ENCODE measurements at regions not wholly inside any gene's neighbourhood (a gene's known extent, or its start where the extent isn't known, plus 50 kb on each side); places are given as distances from the start of the nearest gene placed in this dataset.

DNA sequence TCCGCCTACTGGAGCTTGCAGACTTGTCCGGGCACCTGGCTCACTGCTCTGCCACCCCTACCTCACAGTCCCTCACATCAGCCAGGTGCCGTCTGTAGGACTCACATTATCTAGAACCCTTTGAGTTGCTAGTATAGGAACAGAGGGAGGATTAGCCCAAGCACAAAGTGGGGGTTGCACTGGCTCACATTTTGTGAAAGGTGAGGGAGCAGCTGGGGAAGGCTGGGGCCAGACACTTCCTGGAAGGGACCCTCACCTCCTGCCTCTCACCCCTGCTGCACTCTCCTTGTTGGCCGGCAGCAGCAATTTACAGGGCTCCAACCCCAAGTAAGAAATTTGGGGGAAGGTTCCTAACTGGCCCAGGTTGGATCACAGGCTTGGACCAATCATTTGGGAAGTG lies 1031.6 kb downstream of the BCL11B start:
- ChIA-PET POLR2A (no interaction called here), CTCF (no interaction called here)
- no peak for DNase-seq
- H3K4me2 ChIP-seq, result no peak overlapping the region
- H3K4me3 ChIP-seq (ENCODE audit: low read depth in 2 of 2, low read length in 1 of 2), result no peak overlapping the region
- H4K20me1 ChIP-seq (ENCODE audit: insufficient read depth), result no peaks in the 10 kb centered on the region
- no peaks in the 10 kb centered on the region for H3K79me2 ChIP-seq (ENCODE audit: insufficient read depth)
- no peaks in the 10 kb centered on the region for H3K27me3 ChIP-seq (ENCODE audit: insufficient read depth)
- no peaks in the 10 kb centered on the region for H3K9me2 ChIP-seq
- H2AFZ ChIP-seq (ENCODE audit: low read depth), result no peak overlapping the region
- no peak overlapping the region for H3K27ac ChIP-seq (ENCODE audit: low read depth in 2 of 2, low read length in 1 of 2)
- no peak overlapping the region for H3K9ac ChIP-seq
- H3F3A ChIP-seq (replicated peaks; ENCODE audit: insufficient read depth), result no peaks in the 10 kb centered on the region
- H3K4me1 ChIP-seq (ENCODE audit: control insufficient read depth in 1 of 2, insufficient read depth in 2 of 2, low read depth in 1 of 2, low read length in 1 of 2), result no peaks in the 10 kb centered on the region
- H3K36me3 ChIP-seq (replicated peaks in 1 of 2; ENCODE audit: control insufficient read depth in 1 of 2, insufficient read depth in 2 of 2, low read length in 1 of 2), result no peaks in the 10 kb centered on the region
- 5% methylated on average over 4 of the region's 4 CpGs for WGBS (ENCODE audit: low lambda C conversion rate)
- no peak for TF ChIP-seq EZH2phosphoT487 (IDR thresholded peaks at IDR 0.05; ENCODE audit: borderline replicate concordance, low read depth)
- TF ChIP-seq PBX3 (IDR thresholded peaks at IDR 0.05), result no peak
- TF ChIP-seq CHD2 (IDR thresholded peaks at IDR 0.05; ENCODE audit: low read length, partially characterized antibody), result no peak
- no peak for TF ChIP-seq TAF1 (IDR thresholded peaks at IDR 0.05; ENCODE audit: borderline replicate concordance, low read depth, low read length)
- no peak for TF ChIP-seq MAX (IDR thresholded peaks at IDR 0.05; ENCODE audit: low read depth)
- TF ChIP-seq REST (IDR thresholded peaks at IDR 0.05; ENCODE audit: low read depth, low read length), result no peak
- TF ChIP-seq RCOR1 (IDR thresholded peaks at IDR 0.05; ENCODE audit: low read length), result no peak
- TF ChIP-seq TEAD4 (IDR thresholded peaks at IDR 0.05; ENCODE audit: borderline replicate concordance, insufficient read depth), result no peak
- TF ChIP-seq, protein P1, sequence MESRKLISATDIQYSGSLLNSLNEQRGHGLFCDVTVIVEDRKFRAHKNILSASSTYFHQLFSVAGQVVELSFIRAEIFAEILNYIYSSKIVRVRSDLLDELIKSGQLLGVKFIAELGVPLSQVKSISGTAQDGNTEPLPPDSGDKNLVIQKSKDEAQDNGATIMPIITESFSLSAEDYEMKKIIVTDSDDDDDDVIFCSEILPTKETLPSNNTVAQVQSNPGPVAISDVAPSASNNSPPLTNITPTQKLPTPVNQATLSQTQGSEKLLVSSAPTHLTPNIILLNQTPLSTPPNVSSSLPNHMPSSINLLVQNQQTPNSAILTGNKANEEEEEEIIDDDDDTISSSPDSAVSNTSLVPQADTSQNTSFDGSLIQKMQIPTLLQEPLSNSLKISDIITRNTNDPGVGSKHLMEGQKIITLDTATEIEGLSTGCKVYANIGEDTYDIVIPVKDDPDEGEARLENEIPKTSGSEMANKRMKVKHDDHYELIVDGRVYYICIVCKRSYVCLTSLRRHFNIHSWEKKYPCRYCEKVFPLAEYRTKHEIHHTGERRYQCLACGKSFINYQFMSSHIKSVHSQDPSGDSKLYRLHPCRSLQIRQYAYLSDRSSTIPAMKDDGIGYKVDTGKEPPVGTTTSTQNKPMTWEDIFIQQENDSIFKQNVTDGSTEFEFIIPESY (IDR thresholded peaks at IDR 0.05; ENCODE audit: borderline replicate concordance, low read depth), result no peak
- no peak for TF ChIP-seq FOXJ3 (CRISPR knock-in tag; IDR thresholded peaks at IDR 0.05)
- no peak for TF ChIP-seq MXI1 (IDR thresholded peaks at IDR 0.05; ENCODE audit: low read depth, low read length)
- TF ChIP-seq YY1 (IDR thresholded peaks at IDR 0.05; ENCODE audit: low read depth), result no peak
- no peaks in the 10 kb centered on the region for H3K9me3 ChIP-seq

Measured in SK-N-SH (cell line).